ENCODE measurements at regions not wholly inside any gene's neighbourhood (a gene's known extent, or its start where the extent isn't known, plus 50 kb on each side); places are given as distances from the start of the nearest gene placed in this dataset.

DNA sequence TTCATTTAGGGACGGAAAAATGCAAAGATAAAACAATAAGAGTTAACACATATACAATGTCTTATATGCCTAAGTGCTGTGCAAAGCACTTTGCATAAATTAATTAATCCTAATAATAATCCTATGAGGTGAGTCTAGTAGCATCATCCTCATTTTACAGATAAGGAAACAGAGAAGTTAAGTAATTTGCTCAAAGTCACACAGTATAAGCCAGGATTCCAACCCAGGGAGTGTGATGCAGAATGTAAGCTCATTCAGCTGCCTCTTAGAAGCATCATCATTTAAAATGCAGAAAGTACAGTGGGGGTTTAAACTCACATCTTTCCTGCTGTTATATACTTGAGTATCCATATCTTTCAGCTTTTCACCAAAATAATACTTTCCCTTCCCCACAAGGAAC lies 203.7 kb downstream of the LARP7 start:
- H3K27me3 Mint-ChIP-seq (ENCODE audit: unreplicated experiment), result no peaks in the 10 kb centered on the region
- no peaks in the 10 kb centered on the region for H3K36me3 Mint-ChIP-seq (ENCODE audit: insufficient read depth, unreplicated experiment)
- H3K4me3 Mint-ChIP-seq (ENCODE audit: low read depth, unreplicated experiment), result no peak overlapping the region
- BruUV-seq (replicated peaks), result no TSS peak
- TF ChIP-seq, protein P1, sequence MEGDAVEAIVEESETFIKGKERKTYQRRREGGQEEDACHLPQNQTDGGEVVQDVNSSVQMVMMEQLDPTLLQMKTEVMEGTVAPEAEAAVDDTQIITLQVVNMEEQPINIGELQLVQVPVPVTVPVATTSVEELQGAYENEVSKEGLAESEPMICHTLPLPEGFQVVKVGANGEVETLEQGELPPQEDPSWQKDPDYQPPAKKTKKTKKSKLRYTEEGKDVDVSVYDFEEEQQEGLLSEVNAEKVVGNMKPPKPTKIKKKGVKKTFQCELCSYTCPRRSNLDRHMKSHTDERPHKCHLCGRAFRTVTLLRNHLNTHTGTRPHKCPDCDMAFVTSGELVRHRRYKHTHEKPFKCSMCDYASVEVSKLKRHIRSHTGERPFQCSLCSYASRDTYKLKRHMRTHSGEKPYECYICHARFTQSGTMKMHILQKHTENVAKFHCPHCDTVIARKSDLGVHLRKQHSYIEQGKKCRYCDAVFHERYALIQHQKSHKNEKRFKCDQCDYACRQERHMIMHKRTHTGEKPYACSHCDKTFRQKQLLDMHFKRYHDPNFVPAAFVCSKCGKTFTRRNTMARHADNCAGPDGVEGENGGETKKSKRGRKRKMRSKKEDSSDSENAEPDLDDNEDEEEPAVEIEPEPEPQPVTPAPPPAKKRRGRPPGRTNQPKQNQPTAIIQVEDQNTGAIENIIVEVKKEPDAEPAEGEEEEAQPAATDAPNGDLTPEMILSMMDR (IDR thresholded peaks at IDR 0.05; ENCODE audit: unreplicated experiment), result no peak
- DNase-seq, result no peak
- H3K9me3 Mint-ChIP-seq (ENCODE audit: low read depth, unreplicated experiment), result peaks cover 4% of the 10 kb centered on the region
- CTCF ChIA-PET, result no interaction called here
- intact Hi-C loops (cut with micrococcal nuclease; ENCODE audit: unreplicated experiment), result no loop called here
- H3K4me1 Mint-ChIP-seq (ENCODE audit: low read depth, unreplicated experiment), result no peaks in the 10 kb centered on the region
- H3K27ac Mint-ChIP-seq (ENCODE audit: unreplicated experiment), result no peak overlapping the region

DNA sequence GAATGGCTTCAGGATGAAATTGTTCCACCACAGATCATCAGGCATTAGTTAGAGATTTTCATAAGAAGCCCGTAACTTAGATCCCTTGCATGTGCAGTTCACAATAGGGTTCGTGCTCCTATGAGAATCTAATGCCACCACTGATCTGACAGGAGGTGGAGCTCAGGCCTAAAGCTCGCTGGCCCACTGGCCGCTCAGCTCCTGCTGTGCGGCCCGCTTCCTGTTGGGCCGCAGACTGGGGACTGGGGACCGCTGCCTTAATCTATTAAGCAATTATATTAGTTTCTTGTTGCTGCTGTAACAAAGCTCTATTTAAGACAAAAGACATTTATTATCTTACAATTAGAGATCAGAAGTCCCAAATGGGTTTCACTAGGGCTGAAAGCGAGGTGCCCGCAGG lies 205.6 kb downstream of the LARP7 start:
- TF ChIP-seq, protein P1 (IDR thresholded peaks at IDR 0.05; ENCODE audit: unreplicated experiment), result no peak
- H3K9me3 Mint-ChIP-seq (ENCODE audit: low read depth, unreplicated experiment), result no peaks in the 10 kb centered on the region
- no peak for DNase-seq
- H3K4me3 Mint-ChIP-seq (ENCODE audit: low read depth, unreplicated experiment), result no peak overlapping the region
- intact Hi-C loops (cut with micrococcal nuclease; ENCODE audit: unreplicated experiment), result no loop called here
- CTCF ChIA-PET, result no interaction called here
- H3K36me3 Mint-ChIP-seq (ENCODE audit: insufficient read depth, unreplicated experiment), result no peaks in the 10 kb centered on the region
- H3K27ac Mint-ChIP-seq (ENCODE audit: unreplicated experiment), result no peak overlapping the region
- no peaks in the 10 kb centered on the region for H3K27me3 Mint-ChIP-seq (ENCODE audit: unreplicated experiment)
- BruUV-seq (replicated peaks), result no TSS peak
- H3K4me1 Mint-ChIP-seq (ENCODE audit: low read depth, unreplicated experiment), result no peaks in the 10 kb centered on the region

DNA sequence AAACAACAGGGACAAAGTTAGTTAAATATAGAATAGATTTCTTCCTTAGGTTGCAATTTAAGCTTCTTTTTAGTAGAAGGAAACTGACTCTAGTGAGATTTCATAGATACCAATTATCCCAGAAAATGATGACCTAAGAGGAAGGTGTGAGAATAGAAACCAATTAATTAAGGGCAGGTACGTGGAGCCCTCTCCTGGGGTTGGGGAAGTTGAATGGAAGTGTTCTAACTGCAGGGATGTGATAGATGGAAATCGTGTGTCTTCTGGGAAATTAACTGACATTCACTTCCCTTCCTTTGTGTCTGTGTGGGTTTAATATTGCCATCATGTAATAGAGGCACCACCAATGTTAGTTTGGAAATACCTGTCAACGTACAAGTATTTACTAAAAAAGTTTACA lies 204.1 kb upstream of the ANK2 start:
- no TSS peak for BruUV-seq (replicated peaks)
- Mint-ChIP-seq H3K4me1 (ENCODE audit: low read depth, unreplicated experiment) (no peaks in the 10 kb centered on the region), H3K27me3 (ENCODE audit: unreplicated experiment) (no peaks in the 10 kb centered on the region), H3K36me3 (ENCODE audit: insufficient read depth, unreplicated experiment) (no peaks in the 10 kb centered on the region), H3K27ac (ENCODE audit: unreplicated experiment) (no peak overlapping the region), H3K9me3 (ENCODE audit: low read depth, unreplicated experiment) (no peaks in the 10 kb centered on the region), H3K4me3 (ENCODE audit: low read depth, unreplicated experiment) (no peak overlapping the region)
- TF ChIP-seq, protein P1 (IDR thresholded peaks at IDR 0.05; ENCODE audit: unreplicated experiment), result no peak
- no peak for DNase-seq
- CTCF ChIA-PET, result no interaction called here
- intact Hi-C loops (cut with micrococcal nuclease; ENCODE audit: unreplicated experiment), result no loop called here

DNA sequence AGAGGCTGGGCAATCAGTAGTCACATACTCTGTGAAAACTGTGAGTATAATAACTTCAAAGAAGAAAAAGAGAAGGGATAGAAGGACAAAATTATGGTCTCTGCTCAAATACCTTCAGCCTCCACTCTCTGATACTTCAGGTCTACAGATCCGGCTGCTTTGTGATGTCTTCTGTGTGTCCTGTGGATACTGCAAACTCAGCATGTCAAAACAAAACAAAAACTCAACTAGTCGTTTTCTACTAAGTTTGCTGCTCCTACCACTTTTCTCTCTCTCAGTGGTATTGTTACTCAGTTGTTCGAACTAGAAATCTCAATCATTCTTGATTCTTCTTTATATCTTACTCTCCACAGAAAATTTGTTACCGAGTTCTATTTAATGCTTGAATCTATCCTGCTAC lies 202.4 kb upstream of the ANK2 start:
- Mint-ChIP-seq H3K27me3 (ENCODE audit: unreplicated experiment) (no peaks in the 10 kb centered on the region), H3K9me3 (ENCODE audit: low read depth, unreplicated experiment) (no peaks in the 10 kb centered on the region), H3K36me3 (ENCODE audit: insufficient read depth, unreplicated experiment) (no peaks in the 10 kb centered on the region), H3K4me1 (ENCODE audit: low read depth, unreplicated experiment) (no peaks in the 10 kb centered on the region), H3K4me3 (ENCODE audit: low read depth, unreplicated experiment) (no peak overlapping the region), H3K27ac (ENCODE audit: unreplicated experiment) (no peak overlapping the region)
- TF ChIP-seq, protein P1 (IDR thresholded peaks at IDR 0.05; ENCODE audit: unreplicated experiment), result no peak
- CTCF ChIA-PET, result no interaction called here
- BruUV-seq (replicated peaks), result no TSS peak
- DNase-seq, result no peak
- intact Hi-C loops (cut with micrococcal nuclease; ENCODE audit: unreplicated experiment), result no loop called here

DNA sequence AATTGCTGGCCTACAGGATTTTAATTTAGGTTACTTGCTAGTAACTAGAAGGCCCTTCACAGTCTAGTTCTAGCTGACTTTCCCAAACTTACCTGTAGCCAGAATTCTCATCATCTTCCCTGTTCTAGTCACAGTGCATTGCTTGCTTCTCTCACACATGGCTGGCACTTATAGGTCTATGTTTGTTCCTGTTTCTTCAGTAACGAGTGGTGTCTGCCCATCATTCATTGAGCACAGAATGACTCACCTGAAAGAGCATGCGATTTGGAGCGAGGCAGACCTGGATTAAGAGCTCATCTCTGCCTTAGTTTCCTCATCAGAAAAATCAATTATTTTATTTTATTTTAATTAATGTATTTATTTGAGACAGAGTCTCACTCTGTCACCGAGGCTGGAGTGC lies 201.7 kb upstream of the ANK2 start:
- Mint-ChIP-seq H3K4me1 (ENCODE audit: low read depth, unreplicated experiment) (no peaks in the 10 kb centered on the region), H3K27ac (ENCODE audit: unreplicated experiment) (no peak overlapping the region), H3K4me3 (ENCODE audit: low read depth, unreplicated experiment) (no peak overlapping the region), H3K36me3 (ENCODE audit: insufficient read depth, unreplicated experiment) (no peaks in the 10 kb centered on the region), H3K9me3 (ENCODE audit: low read depth, unreplicated experiment) (no peaks in the 10 kb centered on the region), H3K27me3 (ENCODE audit: unreplicated experiment) (no peaks in the 10 kb centered on the region)
- TF ChIP-seq, protein P1 (IDR thresholded peaks at IDR 0.05; ENCODE audit: unreplicated experiment), result no peak
- intact Hi-C loops (cut with micrococcal nuclease; ENCODE audit: unreplicated experiment), result no loop called here
- BruUV-seq (replicated peaks), result no TSS peak
- CTCF ChIA-PET, result no interaction called here
- no peak for DNase-seq
